ENCODE measurements at regions not wholly inside any gene's neighbourhood (a gene's known extent, or its start where the extent isn't known, plus 50 kb on each side); places are given as distances from the start of the nearest gene placed in this dataset.

DNA sequence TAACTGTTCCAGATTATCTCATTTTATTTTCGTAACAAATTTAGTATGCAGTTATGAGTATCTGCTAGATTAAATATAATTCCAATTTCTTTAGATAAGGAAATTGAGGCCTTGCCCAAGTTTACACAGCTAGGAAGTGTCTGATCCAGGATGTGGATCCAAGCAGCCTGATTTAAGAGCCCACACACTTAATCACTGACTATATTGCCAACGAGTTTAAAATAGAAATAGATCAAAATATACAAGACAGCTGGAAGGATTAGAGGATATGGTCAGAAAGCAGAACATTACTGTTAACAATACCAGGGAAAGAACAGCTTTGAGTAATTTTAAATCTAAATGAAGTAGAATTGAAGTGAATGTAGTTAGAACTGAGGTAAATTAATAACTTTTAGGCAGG, 215.2 kb downstream of the C3orf38 start:
- H4K5ac ChIP-seq (ENCODE audit: low read depth, low read length): no peak overlapping the region
- no peak overlapping the region for H3K4me3 ChIP-seq (ENCODE audit: insufficient read depth, low read depth, low read length)
- no peak overlapping the region for H4K91ac ChIP-seq (ENCODE audit: insufficient read depth, low read depth, low read length)
- no peak overlapping the region for H2BK120ac ChIP-seq (ENCODE audit: low read depth, low read length)
- H3K14ac ChIP-seq (replicated peaks; ENCODE audit: low read depth, low read length): no peak overlapping the region
- dilution Hi-C loops (cut with HindIII; ENCODE audit: low sequenced_read_pairs, unreplicated experiment) (no loop called here), intact Hi-C loops (cut with micrococcal nuclease) (no loop called here), in situ Hi-C loops (cut with MboI; ENCODE audit: low sequenced_read_pairs) (no loop called here)
- no peak overlapping the region for H3K56ac ChIP-seq (ENCODE audit: extremely low read depth, insufficient read depth, low read length)
- TF ChIP-seq, protein P1, sequence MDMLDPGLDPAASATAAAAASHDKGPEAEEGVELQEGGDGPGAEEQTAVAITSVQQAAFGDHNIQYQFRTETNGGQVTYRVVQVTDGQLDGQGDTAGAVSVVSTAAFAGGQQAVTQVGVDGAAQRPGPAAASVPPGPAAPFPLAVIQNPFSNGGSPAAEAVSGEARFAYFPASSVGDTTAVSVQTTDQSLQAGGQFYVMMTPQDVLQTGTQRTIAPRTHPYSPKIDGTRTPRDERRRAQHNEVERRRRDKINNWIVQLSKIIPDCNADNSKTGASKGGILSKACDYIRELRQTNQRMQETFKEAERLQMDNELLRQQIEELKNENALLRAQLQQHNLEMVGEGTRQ (IDR thresholded peaks at IDR 0.05; ENCODE audit: low read depth, low read length): no peak
- TF ChIP-seq, protein P2, sequence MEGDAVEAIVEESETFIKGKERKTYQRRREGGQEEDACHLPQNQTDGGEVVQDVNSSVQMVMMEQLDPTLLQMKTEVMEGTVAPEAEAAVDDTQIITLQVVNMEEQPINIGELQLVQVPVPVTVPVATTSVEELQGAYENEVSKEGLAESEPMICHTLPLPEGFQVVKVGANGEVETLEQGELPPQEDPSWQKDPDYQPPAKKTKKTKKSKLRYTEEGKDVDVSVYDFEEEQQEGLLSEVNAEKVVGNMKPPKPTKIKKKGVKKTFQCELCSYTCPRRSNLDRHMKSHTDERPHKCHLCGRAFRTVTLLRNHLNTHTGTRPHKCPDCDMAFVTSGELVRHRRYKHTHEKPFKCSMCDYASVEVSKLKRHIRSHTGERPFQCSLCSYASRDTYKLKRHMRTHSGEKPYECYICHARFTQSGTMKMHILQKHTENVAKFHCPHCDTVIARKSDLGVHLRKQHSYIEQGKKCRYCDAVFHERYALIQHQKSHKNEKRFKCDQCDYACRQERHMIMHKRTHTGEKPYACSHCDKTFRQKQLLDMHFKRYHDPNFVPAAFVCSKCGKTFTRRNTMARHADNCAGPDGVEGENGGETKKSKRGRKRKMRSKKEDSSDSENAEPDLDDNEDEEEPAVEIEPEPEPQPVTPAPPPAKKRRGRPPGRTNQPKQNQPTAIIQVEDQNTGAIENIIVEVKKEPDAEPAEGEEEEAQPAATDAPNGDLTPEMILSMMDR (conservative IDR thresholded peaks at IDR 0.05; ENCODE audit: low read depth, low read length): no peak
- TF ChIP-seq RFX5 (IDR thresholded peaks at IDR 0.05; ENCODE audit: low read depth, low read length): no peak
- no peak for TF ChIP-seq MXI1 (IDR thresholded peaks at IDR 0.05; ENCODE audit: borderline replicate concordance, low read depth, low read length)
- TF ChIP-seq MAFK (IDR thresholded peaks at IDR 0.05; ENCODE audit: low read depth, low read length): no peak
- TF ChIP-seq CEBPB (IDR thresholded peaks at IDR 0.05; ENCODE audit: low read depth, low read length): no peak
- no peak for TF ChIP-seq CHD1 (IDR thresholded peaks at IDR 0.05; ENCODE audit: low read depth, low read length)
- no peak for TF ChIP-seq RAD21 (IDR thresholded peaks at IDR 0.05; ENCODE audit: low read length)
- TF ChIP-seq, protein P3, sequence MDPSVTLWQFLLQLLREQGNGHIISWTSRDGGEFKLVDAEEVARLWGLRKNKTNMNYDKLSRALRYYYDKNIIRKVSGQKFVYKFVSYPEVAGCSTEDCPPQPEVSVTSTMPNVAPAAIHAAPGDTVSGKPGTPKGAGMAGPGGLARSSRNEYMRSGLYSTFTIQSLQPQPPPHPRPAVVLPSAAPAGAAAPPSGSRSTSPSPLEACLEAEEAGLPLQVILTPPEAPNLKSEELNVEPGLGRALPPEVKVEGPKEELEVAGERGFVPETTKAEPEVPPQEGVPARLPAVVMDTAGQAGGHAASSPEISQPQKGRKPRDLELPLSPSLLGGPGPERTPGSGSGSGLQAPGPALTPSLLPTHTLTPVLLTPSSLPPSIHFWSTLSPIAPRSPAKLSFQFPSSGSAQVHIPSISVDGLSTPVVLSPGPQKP (IDR thresholded peaks at IDR 0.05; ENCODE audit: borderline replicate concordance, low read depth, low read length): no peak
- no peak for TF ChIP-seq RCOR1 (IDR thresholded peaks at IDR 0.05; ENCODE audit: insufficient replicate concordance, low read length)
- TF ChIP-seq FOS (IDR thresholded peaks at IDR 0.05; ENCODE audit: low read depth, low read length): no peak
- no peak for TF ChIP-seq NFE2L2 (IDR thresholded peaks at IDR 0.05; ENCODE audit: low read depth, low read length)
- TF ChIP-seq POLR2A (IDR thresholded peaks at IDR 0.05; ENCODE audit: low read depth, low read length): no peak
- H3K27ac ChIP-seq (ENCODE audit: insufficient read depth, low read length): no peak overlapping the region
- H2BK15ac ChIP-seq (ENCODE audit: low read depth, low read length): no peak overlapping the region
- DNase-seq: no peak
- no peak for ATAC-seq (ENCODE audit: low read depth)
- H3K23ac ChIP-seq (ENCODE audit: low read depth, low read length): no peak overlapping the region
- no peak overlapping the region for H3K18ac ChIP-seq (ENCODE audit: low read depth, low read length)
- H2BK5ac ChIP-seq (ENCODE audit: low read depth, low read length, poor library complexity, severe bottlenecking): no peak overlapping the region
- no peak overlapping the region for H2BK20ac ChIP-seq (ENCODE audit: low read depth, low read length)
- H3K9me1 ChIP-seq (ENCODE audit: insufficient read depth, low read length): no peaks in the 10 kb centered on the region
- H3K4me2 ChIP-seq (ENCODE audit: low read depth, low read length): no peak overlapping the region
- WGBS, 2 experiments (ENCODE audit: extremely low coverage in 2 of 2, insufficient read length in 1 of 2): no CpG with 5 or more reads among the region's 2 CpGs
- ChIA-PET CTCF (no interaction called here), POLR2A (ENCODE audit: unreplicated experiment) (no interaction called here)
- no peak overlapping the region for H2AK5ac ChIP-seq (ENCODE audit: low read depth, low read length)
- no peak overlapping the region for H2AFZ ChIP-seq (replicated peaks; ENCODE audit: low read length, poor library complexity)
- H3K9ac ChIP-seq (ENCODE audit: low read depth, low read length): no peak overlapping the region
- H3K4me1 ChIP-seq (ENCODE audit: control insufficient read depth, insufficient read depth, low read length): no peaks in the 10 kb centered on the region
- no peak overlapping the region for H4K8ac ChIP-seq (ENCODE audit: low read depth in 2 of 2, low read length in 2 of 2)
- no peak overlapping the region for H3K4ac ChIP-seq (ENCODE audit: low read depth, low read length)
- H3K9me3 ChIP-seq (ENCODE audit: control insufficient read depth, insufficient read depth, low read length): 0 out of 2 replicates have a peak, but pooled peaks cover 2% of the 10 kb centered on the region
- H3K27me3 ChIP-seq (ENCODE audit: control insufficient read depth, insufficient read depth, low read length): no peaks in the 10 kb centered on the region
- no peak overlapping the region for H2AK9ac ChIP-seq (replicated peaks; ENCODE audit: low read depth, low read length, poor library complexity)
- no peaks in the 10 kb centered on the region for H4K20me1 ChIP-seq (ENCODE audit: insufficient read depth, low read length)
- no TSS peak for BruUV-seq (replicated peaks)
- no peaks in the 10 kb centered on the region for H3K79me1 ChIP-seq (ENCODE audit: low read depth in 1 of 2, low read length in 2 of 2)
- H3K36me3 ChIP-seq (ENCODE audit: control insufficient read depth, insufficient read depth, low read length): no peaks in the 10 kb centered on the region

All from IMR-90 (cell line).